Kidney (tissue), 13 donors: ENCODE measurements at regions not wholly inside any gene's neighbourhood (a gene's known extent, or its start where the extent isn't known, plus 50 kb on each side); places are given as distances from the start of the nearest gene placed in this dataset.
A peak's percentile ranks its signal among the peaks of the same experiment; 100 is the strongest.

ENCODE experiments used
- DNase-seq, 5 donors: peaks; one replicate each; pipeline ENCODE4 v3.0.0-alpha.2; 2013 to 2020
- FAIRE-seq: peaks from 2 replicates; lab custom pipeline; 2012; peaks lifted over from hg19 to GRCh38; lab: Jason Lieb, UNC
- H3K27ac ChIP-seq, 2 donors: one replicate each; pipeline ENCODE4 v1.7.0; 2013; ENCODE audit warnings: low read depth in 2 of 2, low read length in 2 of 2, inconsistent platforms in 1 of 2
- H3K27me3 ChIP-seq: one replicate; pipeline ENCODE4 v1.7.1; 2013; ENCODE audit warnings: low read length, inconsistent platforms; ENCODE audit not compliant: control insufficient read depth, insufficient read depth
- H3K36me3 ChIP-seq, 3 donors: one replicate each; pipeline versions ENCODE4 v1.7.0 to v1.7.1; 2013; ENCODE audit warnings: low read length in 3 of 3, control low read depth in 1 of 3, inconsistent platforms in 1 of 3; ENCODE audit not compliant: insufficient read depth in 3 of 3, control insufficient read depth in 2 of 3
- H3K4me1 ChIP-seq, 3 donors: one replicate each; pipeline versions ENCODE4 v1.7.0 to v1.7.1; 2013; ENCODE audit warnings: low read length in 3 of 3, inconsistent platforms in 1 of 3, low read depth in 1 of 3; ENCODE audit not compliant: control insufficient read depth in 2 of 3, insufficient read depth in 2 of 3
- H3K4me3 ChIP-seq, 3 donors: one replicate each; pipeline versions ENCODE4 v1.7.0 to v1.8.1; 2013; ENCODE audit warnings: low read length in 3 of 3, control low read depth in 1 of 3, inconsistent platforms in 1 of 3
- H3K9ac ChIP-seq, 3 donors: one replicate each; pipeline versions ENCODE4 v1.7.0 to v1.7.1; 2013; ENCODE audit warnings: low read length in 3 of 3, control low read depth in 1 of 3, inconsistent platforms in 1 of 3
- H3K9me3 ChIP-seq, 3 donors: one replicate each; pipeline versions ENCODE4 v1.7.0 to v1.7.1; 2013; ENCODE audit warnings: low read length in 3 of 3, control low read depth in 1 of 3, inconsistent platforms in 1 of 3; ENCODE audit not compliant: control insufficient read depth in 2 of 3, insufficient read depth in 1 of 3
- CTCF ChIP-seq: IDR thresholded peaks from 3 replicates; pipeline ENCODE4 v1.5.1; 2012; ENCODE audit warnings: mild to moderate bottlenecking, moderate library complexity, borderline replicate concordance; ENCODE audit not compliant: insufficient read depth; ENCODE audit errors: extremely low read depth
- intact Hi-C: fragments of 100-400 bp; cut with DNase I; formaldehyde crosslinking; loops from one replicate; pipeline ENCODE4 v1.11.1; 2022
- donor health status: control.
- donor health status: control.
- donor health status: control.
- donor health status: control.
- donor health status: control.
- donor health status: DM: yes; HTN: yes; CAD: no.
- donor health status: Normal renal cell carcinoma (clear cell type).

GRCh38 chr1:222894331-222894730 is 79.5 kb downstream of the DISP1 start:
- no peak overlapping the region for H3K9ac ChIP-seq
- FAIRE-seq = no peak
- peaks cover 0 to 17% (median 0%) of the 10 kb centered on the region in 3 donors for H3K4me1 ChIP-seq
- intact Hi-C loops = no loop called here
- no peaks in the 10 kb centered on the region for H3K36me3 ChIP-seq
- H3K4me3 ChIP-seq = no peak overlapping the region
- TF ChIP-seq CTCF = no peak
- H3K27me3 ChIP-seq = no peaks in the 10 kb centered on the region
- no peak for DNase-seq
- H3K9me3 ChIP-seq = no peaks in the 10 kb centered on the region
- no peak overlapping the region for H3K27ac ChIP-seq

- FAIRE-seq (no peak), DNase-seq (no peak)
- H3K4me1 ChIP-seq = peaks cover 0 to 2% (median 0%) of the 10 kb centered on the region in 3 donors
- intact Hi-C loops = no loop called here
- no peaks in the 10 kb centered on the region for H3K27me3 ChIP-seq
- TF ChIP-seq CTCF = no peak
- H3K4me3 ChIP-seq = no peak overlapping the region
- no peak overlapping the region for H3K27ac ChIP-seq
- no peak overlapping the region for H3K9ac ChIP-seq
- no peaks in the 10 kb centered on the region for H3K36me3 ChIP-seq
- H3K9me3 ChIP-seq = no peaks in the 10 kb centered on the region
These were observed 82.0 kb downstream of the DISP1 start for GRCh38 chr1:222896630-222897526.

DNA sequence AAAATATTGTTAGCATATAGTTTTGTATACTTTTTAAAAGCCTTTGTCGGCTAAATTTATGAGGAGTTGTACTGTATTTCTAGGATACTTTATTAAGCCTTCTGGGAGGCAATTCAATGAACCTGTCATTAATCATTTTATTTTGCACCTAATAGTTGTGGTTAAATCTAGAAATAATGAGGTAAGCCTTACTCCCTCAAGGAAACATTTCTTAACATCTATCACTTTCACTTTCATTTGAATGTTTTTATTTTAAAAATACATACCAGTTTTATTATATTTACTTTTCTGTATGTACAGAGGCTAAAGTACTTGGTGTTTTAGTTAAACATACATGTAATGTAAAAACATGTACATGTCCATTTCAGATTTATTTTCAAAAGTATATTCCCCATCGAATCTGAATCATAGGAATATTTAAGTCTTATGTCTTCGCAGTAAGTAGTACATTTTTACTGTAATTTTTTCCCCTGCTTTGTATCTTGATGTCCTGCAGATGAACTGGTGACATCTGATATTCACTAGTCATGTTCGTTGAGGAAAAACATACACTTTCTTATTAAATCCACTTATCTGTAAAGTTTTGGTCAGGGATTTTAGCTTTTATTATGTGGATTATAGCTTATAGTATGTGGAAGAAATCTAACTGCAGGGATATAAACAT is 82.8 kb downstream of the DISP1 start:
- H3K4me3 ChIP-seq = peak overlapping the region; percentile 3 to 43 (median 7)
- H3K36me3 ChIP-seq = no peaks in the 10 kb centered on the region
- H3K27ac ChIP-seq = no peak overlapping the region

More for the DNA sequence above, 82.8 kb downstream of the DISP1 start:
- Histone ChIP-seq H3K27me3 (no peaks in the 10 kb centered on the region), H3K9ac (peak overlapping the region in 1 of 3 donors; percentile 22), H3K9me3 (no peaks in the 10 kb centered on the region), H3K4me1 (no peaks in the 10 kb centered on the region)
- intact Hi-C loops = no loop called here
- FAIRE-seq (peak; percentile 91), DNase-seq (peak in 1 of 5 donors; percentile 16)
- no peak for TF ChIP-seq CTCF
